GM10248 (cell line): ENCODE measurements at regions not wholly inside any gene's neighbourhood (a gene's known extent, or its start where the extent isn't known, plus 50 kb on each side); places are given as distances from the start of the nearest gene placed in this dataset.

Experiments used
- CTCF ChIA-PET: fragments of 300-600 bp; sonication (Branson Sonifier 250); formaldehyde crosslinking; extraction: SDS; loops from one replicate; lab custom pipeline; 2021; ENCODE audit warnings: antibody characterized with exemption; lab: Yijun Ruan, JAX
- POLR2A ChIA-PET: fragments of 350-650 bp; sonication (Branson Sonifier 250); formaldehyde crosslinking; extraction: SDS; loops from one replicate; lab custom pipeline; 2020; ENCODE audit warnings: antibody characterized with exemption; lab: Yijun Ruan, JAX
- DNase-seq: peaks from one replicate; pipeline ENCODE4 v3.0.0; 2012; ENCODE audit errors: extremely low spot score
- CTCF ChIP-seq: IDR thresholded peaks from 2 replicates; pipeline ENCODE4 v1.5.1; 2012; ENCODE audit warnings: mild to moderate bottlenecking, low read depth; ENCODE audit errors: extremely low read depth, missing control alignments, control extremely low read depth

DNA sequence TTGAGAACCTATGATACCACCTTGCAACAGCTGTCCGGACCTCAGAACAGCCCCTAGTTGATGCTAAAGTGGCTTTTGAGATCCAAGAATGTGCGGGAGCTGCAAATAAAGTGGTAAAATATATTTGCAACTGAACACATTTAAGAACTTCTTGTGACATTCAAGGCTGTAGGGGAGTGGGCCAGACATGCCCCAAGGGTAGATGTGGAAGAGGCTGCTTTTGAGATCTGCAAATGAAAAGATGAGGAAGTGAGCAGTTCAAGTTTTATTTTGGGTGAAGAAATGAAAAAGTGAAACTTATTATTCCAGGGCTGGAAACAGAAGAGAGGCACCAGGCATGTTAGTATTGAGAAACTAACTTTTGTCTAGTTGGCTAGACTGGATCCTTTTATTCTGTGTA lies 359.5 kb upstream of the PLXNA2 start:
- no peak for TF ChIP-seq CTCF
- ChIA-PET CTCF (interaction anchor here (0.6 kb wide), 1 partner anchor 14 kb away, joined by 3 read pairs; no protein-coding TSS in a partner anchor), POLR2A (no interaction called here)
- no peak for DNase-seq

DNA sequence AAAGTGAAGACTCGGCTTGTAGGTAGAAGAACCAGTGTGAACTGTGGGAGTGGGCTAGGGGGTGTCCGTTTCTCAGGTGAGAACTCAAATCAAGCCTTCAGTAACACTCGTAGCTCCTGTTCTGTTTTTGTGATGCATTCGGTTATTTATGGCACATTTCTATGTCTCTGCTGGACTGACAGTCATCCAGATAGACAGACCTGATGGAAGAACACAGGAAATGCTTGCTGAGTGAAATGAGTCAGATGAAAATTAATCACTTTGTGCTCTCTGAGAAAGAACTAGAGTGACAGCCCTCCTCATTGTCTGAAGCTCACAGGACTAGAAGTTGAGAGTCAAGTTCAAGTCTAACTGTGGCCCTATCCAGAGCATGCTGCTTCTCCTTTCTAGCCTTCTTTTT lies 360.1 kb upstream of the PLXNA2 start:
- ChIA-PET POLR2A (no interaction called here), CTCF (interaction anchor here (0.6 kb wide), 1 partner anchor 13 kb away, joined by 3 read pairs; no protein-coding TSS in a partner anchor)
- no peak for TF ChIP-seq CTCF
- peak; percentile 43 for DNase-seq

- ChIA-PET POLR2A (no interaction called here), CTCF (no interaction called here)
- TF ChIP-seq CTCF = no peak
- no peak for DNase-seq
Measured at GRCh38 chr1:208606959-208607358, 362.8 kb upstream of the PLXNA2 start.

DNA sequence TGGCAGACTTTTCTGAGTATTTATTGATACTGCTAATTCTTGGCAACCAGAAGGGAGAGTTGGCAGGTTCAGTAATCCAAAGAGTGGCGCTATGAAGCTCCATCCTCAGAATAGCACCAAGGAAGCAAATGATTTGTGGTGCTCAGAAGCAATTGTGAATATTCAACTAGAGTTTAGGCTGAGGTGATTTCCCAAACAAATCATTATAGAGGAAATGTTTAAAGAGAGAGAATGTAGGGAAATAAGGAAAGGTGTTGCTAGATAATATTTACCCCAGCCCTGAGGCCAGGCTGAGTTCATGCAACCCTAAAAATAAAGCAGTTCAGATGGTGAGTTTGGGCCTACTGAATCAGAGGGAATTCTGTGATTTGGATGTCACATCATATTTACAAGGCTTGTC lies 363.4 kb upstream of the PLXNA2 start:
- CTCF ChIA-PET = no interaction called here
- POLR2A ChIA-PET = no interaction called here
- no peak for TF ChIP-seq CTCF

GRCh38 chr1:208614610-208615009 lies 370.4 kb upstream of the PLXNA2 start:
- POLR2A ChIA-PET = no interaction called here
- CTCF ChIA-PET = interaction anchor here (1.3 kb wide), 1 partner anchor 10 kb away, joined by 3 read pairs; no protein-coding TSS in a partner anchor
- no peak for DNase-seq
- TF ChIP-seq CTCF = no peak

More for the DNA sequence above, 363.4 kb upstream of the PLXNA2 start:
- no peak for DNase-seq

DNA sequence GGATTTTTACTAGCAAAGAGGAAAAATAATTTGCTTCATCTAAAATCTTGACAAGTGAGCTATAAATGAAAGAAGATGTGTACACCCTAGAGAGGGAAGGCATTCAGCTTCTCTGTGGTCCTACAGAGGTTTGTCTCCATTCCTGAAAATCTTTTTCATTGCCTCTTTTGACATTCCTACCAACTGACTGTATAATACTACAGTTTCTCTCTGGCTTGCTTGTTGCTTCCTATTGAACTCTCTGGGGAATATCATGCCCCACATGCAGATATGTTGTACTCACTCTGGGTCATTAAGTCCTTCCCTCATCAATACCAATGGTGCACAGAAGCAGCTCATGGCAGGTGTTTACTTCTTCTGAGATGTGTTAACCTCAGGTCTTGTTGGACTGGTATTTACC lies 371.2 kb upstream of the PLXNA2 start:
- ChIA-PET POLR2A (no interaction called here), CTCF (interaction anchor here (1.2 to 1.3 kb wide), 2 partner anchors 9 to 37 kb away, joined by 3 to 4 read pairs; no protein-coding TSS in a partner anchor)
- DNase-seq = no peak
- TF ChIP-seq CTCF = no peak

GRCh38 chr1:208616776-208617175 lies 372.6 kb upstream of the PLXNA2 start:
- CTCF ChIA-PET = interaction anchor here (1.8 kb wide), 1 partner anchor 12 kb away, joined by 3 read pairs; no protein-coding TSS in a partner anchor
- POLR2A ChIA-PET = no interaction called here
- TF ChIP-seq CTCF = no peak
- no peak for DNase-seq
